PFSK-1 (cell line): ENCODE measurements at regions not wholly inside any gene's neighbourhood (a gene's known extent, or its start where the extent isn't known, plus 50 kb on each side); places are given as distances from the start of the nearest gene placed in this dataset.

ENCODE experiments used
- FOXP2 ChIP-seq: optimal IDR thresholded peaks from 2 replicates; pipeline ENCODE3; 2011; ENCODE audit warnings: borderline replicate concordance, control low read depth, inconsistent platforms; ENCODE audit not compliant: insufficient read depth; ENCODE audit errors: extremely low read length, extremely low read depth
- POLR2AphosphoS5 ChIP-seq: IDR thresholded peaks from 2 replicates; pipeline ENCODE4 v1.6.1; 2012; ENCODE audit warnings: low read depth, mild to moderate bottlenecking, control low read depth, low read length, moderate library complexity
- REST ChIP-seq, 2 experiments: IDR thresholded peaks; 2 replicates each; pipeline versions ENCODE4 v1.6.1 to v1.8.0; 2011 to 2012; ENCODE audit warnings: low read depth in 2 of 2, low read length in 2 of 2, control low read depth in 1 of 2, inconsistent platforms in 1 of 2, mild to moderate bottlenecking in 1 of 2, moderate library complexity in 1 of 2; ENCODE audit not compliant: insufficient read depth in 1 of 2
- SIN3A ChIP-seq: IDR thresholded peaks from 2 replicates; pipeline ENCODE4 v1.6.1; 2012; ENCODE audit warnings: mild to moderate bottlenecking, low read length, moderate library complexity, borderline replicate concordance; ENCODE audit not compliant: insufficient read depth
- TAF1 ChIP-seq: IDR thresholded peaks from 2 replicates; pipeline ENCODE4 v1.6.1; 2012; ENCODE audit warnings: low read length, control low read depth, borderline replicate concordance; ENCODE audit not compliant: insufficient read depth

GRCh38 chr2:105489168-105489878 is 90.5 kb upstream of the FHL2 start:
- TF ChIP-seq FOXP2 (no peak), SIN3A (no peak), REST (IDR thresholded peaks at IDR 0.05; ENCODE audit: insufficient read depth in 1 of 2, low read depth in 2 of 2, low read length in 2 of 2) (no peak), TAF1 (no peak), POLR2AphosphoS5 (no peak)

- no peak for TF ChIP-seq SIN3A
- TF ChIP-seq REST (IDR thresholded peaks at IDR 0.05; ENCODE audit: insufficient read depth in 1 of 2, low read depth in 2 of 2, low read length in 2 of 2), result no peak
- no peak for TF ChIP-seq TAF1
- TF ChIP-seq FOXP2, result no peak
- TF ChIP-seq POLR2AphosphoS5, result no peak
Observed at GRCh38 chr2:105488285-105488684, 89.4 kb upstream of the FHL2 start.

- no peak for TF ChIP-seq TAF1
- TF ChIP-seq FOXP2, result no peak
- no peak for TF ChIP-seq POLR2AphosphoS5
- no peak for TF ChIP-seq REST (IDR thresholded peaks at IDR 0.05; ENCODE audit: insufficient read depth in 1 of 2, low read depth in 2 of 2, low read length in 2 of 2)
- TF ChIP-seq SIN3A, result no peak
Observed at GRCh38 chr2:105487142-105488069, 88.6 kb upstream of the FHL2 start.

GRCh38 chr2:105486762-105487141 is 87.9 kb upstream of the FHL2 start:
- TF ChIP-seq FOXP2 (no peak), REST (IDR thresholded peaks at IDR 0.05; ENCODE audit: insufficient read depth in 1 of 2, low read depth in 2 of 2, low read length in 2 of 2) (no peak), POLR2AphosphoS5 (no peak), TAF1 (no peak), SIN3A (no peak)
